ENCODE measurements at regions not wholly inside any gene's neighbourhood (a gene's known extent, or its start where the extent isn't known, plus 50 kb on each side); places are given as distances from the start of the nearest gene placed in this dataset.

DNA sequence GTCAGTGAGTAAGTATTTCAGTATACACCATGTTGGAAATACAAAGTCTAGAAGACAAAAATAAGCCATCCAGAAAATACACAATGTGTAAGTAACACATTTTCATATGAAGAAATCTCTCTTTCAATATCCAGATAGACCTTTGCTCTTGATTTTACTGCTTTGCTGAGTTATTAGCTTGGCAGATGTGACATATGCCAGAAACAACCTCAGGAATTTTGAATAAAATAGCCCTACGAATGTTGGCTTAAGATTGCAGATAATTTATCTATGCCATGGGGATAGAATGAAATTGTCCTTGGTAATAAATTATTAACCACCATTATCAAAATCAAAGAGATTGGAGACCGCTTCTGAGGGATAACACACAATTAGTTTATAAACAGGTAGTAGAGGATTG lies 1036.9 kb upstream of the EPHA7 start:
- Histone ChIP-seq H3K4me1 (ENCODE audit: control insufficient read depth, insufficient read depth, low read length) (no peaks in the 10 kb centered on the region), H3K9me3 (ENCODE audit: control insufficient read depth, insufficient read depth, low read depth, low read length) (no peaks in the 10 kb centered on the region), H3K27ac (ENCODE audit: low read length) (no peak overlapping the region), H3K36me3 (ENCODE audit: control insufficient read depth, insufficient read depth, low read length) (no peaks in the 10 kb centered on the region), H3K4me3 (ENCODE audit: low read depth in 2 of 2, low read length in 2 of 2) (no peak overlapping the region), H3K27me3 (ENCODE audit: control insufficient read depth, insufficient read depth, low read length) (no peaks in the 10 kb centered on the region)
- intact Hi-C loops (cut with micrococcal nuclease; ENCODE audit: unreplicated experiment): no loop called here
- BruUV-seq (replicated peaks): no TSS peak
- POLR2A ChIA-PET: no interaction called here
- DNase-seq (ENCODE audit: low read depth, low spot score) (no peak), ATAC-seq (no peak)
- in situ Hi-C loops (cut with HindIII; ENCODE audit: low pct_unique_long_range_greater_than_20kb, low sequenced_read_pairs): no loop called here
- TF ChIP-seq, protein P1, sequence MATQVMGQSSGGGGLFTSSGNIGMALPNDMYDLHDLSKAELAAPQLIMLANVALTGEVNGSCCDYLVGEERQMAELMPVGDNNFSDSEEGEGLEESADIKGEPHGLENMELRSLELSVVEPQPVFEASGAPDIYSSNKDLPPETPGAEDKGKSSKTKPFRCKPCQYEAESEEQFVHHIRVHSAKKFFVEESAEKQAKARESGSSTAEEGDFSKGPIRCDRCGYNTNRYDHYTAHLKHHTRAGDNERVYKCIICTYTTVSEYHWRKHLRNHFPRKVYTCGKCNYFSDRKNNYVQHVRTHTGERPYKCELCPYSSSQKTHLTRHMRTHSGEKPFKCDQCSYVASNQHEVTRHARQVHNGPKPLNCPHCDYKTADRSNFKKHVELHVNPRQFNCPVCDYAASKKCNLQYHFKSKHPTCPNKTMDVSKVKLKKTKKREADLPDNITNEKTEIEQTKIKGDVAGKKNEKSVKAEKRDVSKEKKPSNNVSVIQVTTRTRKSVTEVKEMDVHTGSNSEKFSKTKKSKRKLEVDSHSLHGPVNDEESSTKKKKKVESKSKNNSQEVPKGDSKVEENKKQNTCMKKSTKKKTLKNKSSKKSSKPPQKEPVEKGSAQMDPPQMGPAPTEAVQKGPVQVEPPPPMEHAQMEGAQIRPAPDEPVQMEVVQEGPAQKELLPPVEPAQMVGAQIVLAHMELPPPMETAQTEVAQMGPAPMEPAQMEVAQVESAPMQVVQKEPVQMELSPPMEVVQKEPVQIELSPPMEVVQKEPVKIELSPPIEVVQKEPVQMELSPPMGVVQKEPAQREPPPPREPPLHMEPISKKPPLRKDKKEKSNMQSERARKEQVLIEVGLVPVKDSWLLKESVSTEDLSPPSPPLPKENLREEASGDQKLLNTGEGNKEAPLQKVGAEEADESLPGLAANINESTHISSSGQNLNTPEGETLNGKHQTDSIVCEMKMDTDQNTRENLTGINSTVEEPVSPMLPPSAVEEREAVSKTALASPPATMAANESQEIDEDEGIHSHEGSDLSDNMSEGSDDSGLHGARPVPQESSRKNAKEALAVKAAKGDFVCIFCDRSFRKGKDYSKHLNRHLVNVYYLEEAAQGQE (IDR thresholded peaks at IDR 0.05; ENCODE audit: insufficient read depth in 1 of 2, low read depth in 2 of 2, low read length in 1 of 2): no peak
- TF ChIP-seq SIN3A (IDR thresholded peaks at IDR 0.05; ENCODE audit: borderline replicate concordance, insufficient read depth, low read depth, low read length): no peak
- TF ChIP-seq POLR2AphosphoS5 (IDR thresholded peaks at IDR 0.05; ENCODE audit: low read depth, low read length): no peak
- TF ChIP-seq, protein P2, sequence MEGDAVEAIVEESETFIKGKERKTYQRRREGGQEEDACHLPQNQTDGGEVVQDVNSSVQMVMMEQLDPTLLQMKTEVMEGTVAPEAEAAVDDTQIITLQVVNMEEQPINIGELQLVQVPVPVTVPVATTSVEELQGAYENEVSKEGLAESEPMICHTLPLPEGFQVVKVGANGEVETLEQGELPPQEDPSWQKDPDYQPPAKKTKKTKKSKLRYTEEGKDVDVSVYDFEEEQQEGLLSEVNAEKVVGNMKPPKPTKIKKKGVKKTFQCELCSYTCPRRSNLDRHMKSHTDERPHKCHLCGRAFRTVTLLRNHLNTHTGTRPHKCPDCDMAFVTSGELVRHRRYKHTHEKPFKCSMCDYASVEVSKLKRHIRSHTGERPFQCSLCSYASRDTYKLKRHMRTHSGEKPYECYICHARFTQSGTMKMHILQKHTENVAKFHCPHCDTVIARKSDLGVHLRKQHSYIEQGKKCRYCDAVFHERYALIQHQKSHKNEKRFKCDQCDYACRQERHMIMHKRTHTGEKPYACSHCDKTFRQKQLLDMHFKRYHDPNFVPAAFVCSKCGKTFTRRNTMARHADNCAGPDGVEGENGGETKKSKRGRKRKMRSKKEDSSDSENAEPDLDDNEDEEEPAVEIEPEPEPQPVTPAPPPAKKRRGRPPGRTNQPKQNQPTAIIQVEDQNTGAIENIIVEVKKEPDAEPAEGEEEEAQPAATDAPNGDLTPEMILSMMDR (IDR thresholded peaks at IDR 0.05): no peak
- no peak for TF ChIP-seq TCF7L2 (IDR thresholded peaks at IDR 0.05; ENCODE audit: low read depth, low read length)
- CTCF ChIA-PET: no interaction called here

DNA sequence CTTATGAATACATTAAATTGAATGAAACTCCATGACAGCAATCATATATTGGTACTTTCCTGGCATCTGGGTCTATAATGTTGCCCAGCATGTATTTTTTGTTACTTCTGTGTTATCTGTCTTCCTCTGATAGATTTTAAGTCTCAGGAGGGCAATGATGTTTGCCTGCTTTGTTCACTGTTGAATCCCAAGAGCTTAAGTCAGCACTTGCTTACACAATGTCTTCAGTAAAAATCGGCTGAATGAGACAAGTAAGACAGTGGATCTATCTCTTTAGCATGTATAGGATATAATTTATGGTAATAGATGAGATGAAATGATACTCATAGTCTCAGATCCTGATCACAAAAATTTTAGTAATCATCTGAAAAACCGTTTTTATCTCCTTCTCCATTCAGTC lies 1034.9 kb upstream of the EPHA7 start:
- intact Hi-C loops (cut with micrococcal nuclease; ENCODE audit: unreplicated experiment): no loop called here

More for the DNA sequence above, 1034.9 kb upstream of the EPHA7 start:
- DNase-seq (ENCODE audit: low read depth, low spot score) (no peak), ATAC-seq (no peak)
- no peaks in the 10 kb centered on the region for H3K36me3 ChIP-seq (ENCODE audit: control insufficient read depth, insufficient read depth, low read length)
- ChIA-PET POLR2A (no interaction called here), CTCF (no interaction called here)
- no peaks in the 10 kb centered on the region for H3K4me1 ChIP-seq (ENCODE audit: control insufficient read depth, insufficient read depth, low read length)
- BruUV-seq (replicated peaks): no TSS peak
- no peaks in the 10 kb centered on the region for H3K9me3 ChIP-seq (ENCODE audit: control insufficient read depth, insufficient read depth, low read depth, low read length)
- H3K27me3 ChIP-seq (ENCODE audit: control insufficient read depth, insufficient read depth, low read length): no peaks in the 10 kb centered on the region
- in situ Hi-C loops (cut with HindIII; ENCODE audit: low pct_unique_long_range_greater_than_20kb, low sequenced_read_pairs): no loop called here
- no peak for TF ChIP-seq SIN3A (IDR thresholded peaks at IDR 0.05; ENCODE audit: borderline replicate concordance, insufficient read depth, low read depth, low read length)
- no peak for TF ChIP-seq TCF7L2 (IDR thresholded peaks at IDR 0.05; ENCODE audit: low read depth, low read length)
- TF ChIP-seq POLR2AphosphoS5 (IDR thresholded peaks at IDR 0.05; ENCODE audit: low read depth, low read length): no peak
- TF ChIP-seq, protein P1 (IDR thresholded peaks at IDR 0.05; ENCODE audit: insufficient read depth in 1 of 2, low read depth in 2 of 2, low read length in 1 of 2): no peak
- TF ChIP-seq, protein P2 (IDR thresholded peaks at IDR 0.05): no peak
- no peak overlapping the region for H3K27ac ChIP-seq (ENCODE audit: low read length)
- H3K4me3 ChIP-seq (ENCODE audit: low read depth in 2 of 2, low read length in 2 of 2): no peak overlapping the region
